Prostate gland (tissue), 2 donors: ENCODE measurements at regions not wholly inside any gene's neighbourhood (a gene's known extent, or its start where the extent isn't known, plus 50 kb on each side); places are given as distances from the start of the nearest gene placed in this dataset.

Experiments
- CTCF ChIP-seq, 4 experiments: fragments of 200-600 bp in 2 of 4; fragments of 450-650 bp in 2 of 4; sonication (generic) in 2 of 4; IDR thresholded peaks; 1 replicate in 3 of 4; 2 replicates in 1 of 4; pipeline ENCODE4 v1.5.1; 2016 to 2019; ENCODE audit warnings: antibody characterized with exemption in 4 of 4, mild to moderate bottlenecking in 2 of 4, moderate library complexity in 2 of 4
- POLR2A ChIP-seq: fragments of 450-650 bp; IDR thresholded peaks from one replicate; pipeline ENCODE4 v1.6.1; 2016; ENCODE audit warnings: antibody characterized with exemption, mild to moderate bottlenecking
- POLR2AphosphoS5 ChIP-seq: sonication (generic); formaldehyde crosslinking; IDR thresholded peaks from one replicate; pipeline ENCODE4 v1.6.1; 2017; ENCODE audit warnings: antibody characterized with exemption

- TF ChIP-seq CTCF (IDR thresholded peaks at IDR 0.05) (peak in 1 of 4 experiments; percentile 23), POLR2AphosphoS5 (peak; percentile 62), POLR2A (peak; percentile 37)
Observed at GRCh38 chr7:73154586-73155038, 68.8 kb upstream of the SPDYE9 start.
